WTC11 (cell line): ENCODE measurements at regions not wholly inside any gene's neighbourhood (a gene's known extent, or its start where the extent isn't known, plus 50 kb on each side); places are given as distances from the start of the nearest gene placed in this dataset.

Source experiments
- ATAC-seq: fragments of 200-7000 bp; cut with Tn5 transposase; 2 replicates; pipeline ENCODE4 v1.10.0; 2021; ENCODE audit warnings: mild to moderate bottlenecking, moderate library complexity
- CTCF ChIA-PET: fragments of 300-600 bp; sonication (Branson Sonifier 250); formaldehyde crosslinking; loops from one replicate; lab custom pipeline; 2021; ENCODE audit warnings: antibody characterized with exemption; lab: Charles Lee
- POLR2A ChIA-PET: fragments of 350-600 bp; sonication (Branson Sonifier 250); formaldehyde crosslinking; loops from one replicate; lab custom pipeline; 2021; ENCODE audit warnings: antibody characterized with exemption; lab: Charles Lee
- DNase-seq: peaks from one replicate; pipeline ENCODE4 v3.0.0; 2021; ENCODE audit warnings: low spot score
- H3K27ac Mint-ChIP-seq: 2 replicates; pipeline ENCODE4 v1.8.0; 2021; ENCODE audit warnings: mixed read lengths
- H3K27me3 Mint-ChIP-seq: 2 replicates; pipeline ENCODE4 v1.8.0; 2021; ENCODE audit warnings: low read depth, mild to moderate bottlenecking, moderate library complexity, mixed read lengths
- H3K36me3 Mint-ChIP-seq: 2 replicates; pipeline ENCODE4 v1.8.0; 2021; ENCODE audit warnings: mixed read lengths
- H3K4me1 Mint-ChIP-seq: 2 replicates; pipeline ENCODE4 v1.8.0; 2022; ENCODE audit warnings: mixed read lengths
- H3K4me3 Mint-ChIP-seq: 2 replicates; pipeline ENCODE4 v1.8.0; 2021; ENCODE audit warnings: mild to moderate bottlenecking, moderate library complexity, mixed read lengths
- H3K9me3 Mint-ChIP-seq: 2 replicates; pipeline ENCODE4 v1.8.0; 2021; ENCODE audit warnings: mixed read lengths
- ATF2 ChIP-seq: sonication (generic); formaldehyde crosslinking; IDR thresholded peaks from 2 replicates; pipeline ENCODE4 v1.8.1; 2022; ENCODE audit warnings: low read depth, missing genetic modification reagents, borderline replicate concordance
- CDX4 ChIP-seq: fragments of 250-450 bp; sonication (Bioruptor Pico); IDR thresholded peaks from 2 replicates; pipeline ENCODE4 v1.9.0; 2021; ENCODE audit warnings: moderate library complexity, mild to moderate bottlenecking, inconsistent platforms, borderline replicate concordance
- E2F4 ChIP-seq: sonication (generic); formaldehyde crosslinking; IDR thresholded peaks from 2 replicates; pipeline ENCODE4 v1.8.1; 2022; ENCODE audit warnings: low read depth, mild to moderate bottlenecking, moderate library complexity, missing genetic modification reagents, borderline replicate concordance
- EMX1 ChIP-seq: fragments of 250-450 bp; sonication (Bioruptor Pico); IDR thresholded peaks from 2 replicates; pipeline ENCODE4 v1.8.0; 2021; ENCODE audit warnings: mild to moderate bottlenecking
- ERG ChIP-seq: fragments of 250-450 bp; sonication (Bioruptor Pico); IDR thresholded peaks from 2 replicates; pipeline ENCODE4 v1.8.0; 2021; ENCODE audit warnings: mild to moderate bottlenecking
- HMGA2 ChIP-seq: fragments of 250-450 bp; sonication (Bioruptor Pico); IDR thresholded peaks from 2 replicates; pipeline ENCODE4 v1.4.0; 2021; ENCODE audit warnings: mild to moderate bottlenecking, moderate library complexity
- KAT7 ChIP-seq: sonication (generic); formaldehyde crosslinking; IDR thresholded peaks from 2 replicates; pipeline ENCODE4 v1.8.1; 2023; ENCODE audit warnings: missing genetic modification reagents, mild to moderate bottlenecking, borderline replicate concordance
- MAX ChIP-seq: sonication (generic); formaldehyde crosslinking; IDR thresholded peaks from 2 replicates; pipeline ENCODE4 v1.8.0; 2022; ENCODE audit warnings: mild to moderate bottlenecking, missing genetic modification reagents
- RORB ChIP-seq: fragments of 250-450 bp; sonication (Bioruptor Pico); IDR thresholded peaks from 2 replicates; pipeline ENCODE4 v1.9.0; 2021; ENCODE audit warnings: mild to moderate bottlenecking
- STAT6 ChIP-seq: sonication (generic); formaldehyde crosslinking; conservative IDR thresholded peaks from 2 replicates; pipeline ENCODE4 v1.8.1; 2023; ENCODE audit warnings: mild to moderate bottlenecking, low read depth, missing genetic modification reagents, moderate library complexity
- USF1 ChIP-seq: sonication (generic); formaldehyde crosslinking; IDR thresholded peaks from 2 replicates; pipeline ENCODE4 v1.8.0; 2022; ENCODE audit warnings: mild to moderate bottlenecking, missing genetic modification reagents
- ZNF121 ChIP-seq: sonication (generic); formaldehyde crosslinking; IDR thresholded peaks from 2 replicates; pipeline ENCODE4 v1.8.0; 2023; ENCODE audit warnings: missing genetic modification reagents
- ZNF423 ChIP-seq: fragments of 250-450 bp; sonication (Bioruptor Pico); IDR thresholded peaks from 2 replicates; pipeline ENCODE4 v2.1.2; 2022; ENCODE audit warnings: mild to moderate bottlenecking, moderate library complexity
- ZNF425 ChIP-seq: fragments of 250-450 bp; sonication (Bioruptor Pico); conservative IDR thresholded peaks from 2 replicates; pipeline ENCODE4 v1.9.0; 2021; ENCODE audit warnings: mild to moderate bottlenecking
- ZNF532 ChIP-seq: fragments of 250-450 bp; sonication (Bioruptor Pico); IDR thresholded peaks from 2 replicates; pipeline ENCODE4 v1.9.0; 2021; ENCODE audit warnings: mild to moderate bottlenecking, borderline replicate concordance

GRCh38 chr13:105907319-105908019, 628.0 kb downstream of the EFNB2 start (continued):
- TF ChIP-seq ERG = no peak
- TF ChIP-seq ZNF121 (CRISPR knock-in tag) = no peak
- TF ChIP-seq E2F4 (CRISPR knock-in tag) = no peak
- no peak for TF ChIP-seq EMX1 (CRISPR knock-in tag)
- TF ChIP-seq ATF2 (CRISPR knock-in tag) = no peak

- H3K36me3 Mint-ChIP-seq = no peaks in the 10 kb centered on the region
- CTCF ChIA-PET = no interaction called here
- H3K27me3 Mint-ChIP-seq = no peaks in the 10 kb centered on the region
- ATAC-seq (no peak), DNase-seq (no peak)
- H3K9me3 Mint-ChIP-seq = 0 out of 2 replicates have a peak, but pooled peaks cover 3% of the 10 kb centered on the region
- H3K4me3 Mint-ChIP-seq = no peak overlapping the region
- POLR2A ChIA-PET = no interaction called here
- no peaks in the 10 kb centered on the region for H3K4me1 Mint-ChIP-seq
- H3K27ac Mint-ChIP-seq = no peak overlapping the region
- TF ChIP-seq ERG = no peak
- TF ChIP-seq USF1 (CRISPR knock-in tag) = no peak
- TF ChIP-seq MAX (CRISPR knock-in tag) = no peak
- TF ChIP-seq ZNF423 (CRISPR knock-in tag) = no peak
- TF ChIP-seq ZNF532 (CRISPR knock-in tag) = no peak
- no peak for TF ChIP-seq ZNF425
- TF ChIP-seq E2F4 (CRISPR knock-in tag) = no peak
- no peak for TF ChIP-seq HMGA2 (CRISPR knock-in tag)
- TF ChIP-seq RORB (CRISPR knock-in tag) = no peak
- no peak for TF ChIP-seq CDX4 (CRISPR knock-in tag)
- no peak for TF ChIP-seq KAT7
- TF ChIP-seq STAT6 (CRISPR knock-in tag) = no peak
Observed at GRCh38 chr13:105906746-105907145, 628.7 kb downstream of the EFNB2 start.
